ENCODE measurements at regions not wholly inside any gene's neighbourhood (a gene's known extent, or its start where the extent isn't known, plus 50 kb on each side); places are given as distances from the start of the nearest gene placed in this dataset.

- TF ChIP-seq CTCF (IDR thresholded peaks at IDR 0.05; ENCODE audit: low read depth, low read length) (no peak), EZH2phosphoT487 (IDR thresholded peaks at IDR 0.05; ENCODE audit: low read depth) (no peak)
These were observed 71.6 kb upstream of the SYN2 start for GRCh38 chr3:11932636-11933035.
